ENCODE measurements at regions not wholly inside any gene's neighbourhood (a gene's known extent, or its start where the extent isn't known, plus 50 kb on each side); places are given as distances from the start of the nearest gene placed in this dataset.

DNA sequence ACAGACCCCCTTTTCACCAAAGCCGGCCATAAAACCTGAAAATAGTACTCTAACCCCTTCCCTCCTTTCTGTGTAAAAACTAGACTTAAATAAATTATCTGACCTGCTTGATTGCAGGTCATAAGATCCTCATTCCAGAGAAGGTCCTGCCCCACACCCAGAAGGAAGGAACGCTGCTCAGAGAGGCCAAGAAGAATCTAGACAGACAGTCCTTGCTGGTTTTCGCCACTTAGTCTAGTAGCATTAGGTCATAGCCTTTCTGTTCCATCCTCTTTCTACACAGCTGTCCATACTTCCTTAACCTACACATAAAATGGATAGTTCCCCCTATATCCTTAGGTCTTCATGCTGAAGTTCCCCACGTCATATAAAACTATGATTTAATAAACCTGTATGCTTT, 83.7 kb upstream of the IGF1 start:
- Histone ChIP-seq H3K27ac (ENCODE audit: low read depth, low read length) (no peak overlapping the region), H2BK120ac (replicated peaks; ENCODE audit: low read depth, low read length) (no peak overlapping the region), H3K4me1 (replicated peaks in 1 of 4; ENCODE audit: control insufficient read depth in 3 of 4, insufficient read depth in 4 of 4, low read length in 3 of 4) (peaks cover 0 to 6% (median 2%) of the 10 kb centered on the region in 4 experiments; a peak in 2 of 7 replicates), H3K14ac (ENCODE audit: insufficient read length) (no peak overlapping the region), H3K18ac (ENCODE audit: extremely low read depth, low read length) (no peak overlapping the region), H2BK5ac (ENCODE audit: low read depth, low read length) (no peak overlapping the region), H3K79me1 (ENCODE audit: low read depth, low read length) (no peaks in the 10 kb centered on the region), H2BK20ac (ENCODE audit: low read length) (no peak overlapping the region), H4K91ac (replicated peaks; ENCODE audit: insufficient read length, low read length) (no peak overlapping the region), H2AFZ (ENCODE audit: low read length) (no peak overlapping the region), H4K20me1 (replicated peaks in 1 of 2; ENCODE audit: control insufficient read depth in 1 of 2, insufficient read depth in 2 of 2, low read length in 2 of 2) (no peaks in the 10 kb centered on the region), H3K27me3 (replicated peaks in 1 of 4; ENCODE audit: control insufficient read depth in 3 of 4, extremely low read depth in 1 of 4, insufficient read depth in 3 of 4, low read length in 3 of 4) (no peaks in the 10 kb centered on the region), H3K79me2 (ENCODE audit: control insufficient read depth in 1 of 2, insufficient read depth in 2 of 2, low read length in 2 of 2) (no peaks in the 10 kb centered on the region), H3K23me2 (ENCODE audit: low read depth, low read length) (no peaks in the 10 kb centered on the region), H3K36me3 (ENCODE audit: control insufficient read depth in 2 of 4, insufficient read depth in 4 of 4, low read length in 3 of 4) (no peaks in the 10 kb centered on the region), H3K23ac (ENCODE audit: insufficient read length) (no peak overlapping the region), H3K56ac (replicated peaks; ENCODE audit: insufficient read length, low read depth, low read length) (no peak overlapping the region), H2AK5ac (ENCODE audit: low read depth, low read length) (no peak overlapping the region), H3K4ac (replicated peaks; ENCODE audit: insufficient read length, low read depth, low read length) (no peak overlapping the region), H3K9ac (replicated peaks in 1 of 4; ENCODE audit: extremely low read depth in 1 of 4, low read depth in 3 of 4, low read length in 3 of 4) (no peak overlapping the region), H2BK12ac (ENCODE audit: low read depth, low read length) (no peak overlapping the region), H2BK15ac (ENCODE audit: low read length) (no peak overlapping the region), H4K5ac (ENCODE audit: insufficient read length, low read depth, low read length) (no peak overlapping the region), H3K4me2 (ENCODE audit: insufficient read depth in 1 of 2, low read depth in 2 of 2, low read length in 2 of 2) (no peak overlapping the region), H3K9me3 (ENCODE audit: insufficient read depth in 2 of 2, low read depth in 1 of 2, low read length in 1 of 2) (peaks cover 0 to 3% of the 10 kb centered on the region in 2 experiments; a peak in 1 of 4 replicates), H3K4me3 (ENCODE audit: extremely low read depth in 1 of 4, insufficient read depth in 2 of 4, low read depth in 3 of 4, low read length in 4 of 4) (no peak overlapping the region), H4K8ac (ENCODE audit: extremely low read depth, insufficient read depth, low read length) (no peak overlapping the region)
- CTCF ChIA-PET (ENCODE audit: partially characterized antibody), result no interaction called here
- DNase-seq (ENCODE audit: low read depth in 1 of 2, low spot score in 2 of 2) (no peak), FAIRE-seq (no peak)
- POLR2A ChIA-PET (ENCODE audit: partially characterized antibody), result no interaction called here
- 86% methylated on average over 4 of the region's 4 CpGs; no CpG with 5 or more reads in 1 of the 2 experiments for WGBS, 2 experiments (ENCODE audit: extremely low coverage in 1 of 2, insufficient coverage in 1 of 2, insufficient read length in 1 of 2, insufficient replicate concordance in 2 of 2, low coverage in 1 of 2, low lambda C conversion rate in 2 of 2, missing lambda C conversion rate in 1 of 2)
- TF ChIP-seq GTF2F1 (IDR thresholded peaks at IDR 0.05; ENCODE audit: borderline replicate concordance, low read depth, low read length) (no peak), E2F6 (IDR thresholded peaks at IDR 0.05) (no peak), MAFK (IDR thresholded peaks at IDR 0.05; ENCODE audit: low read depth, low read length) (no peak), SRF (IDR thresholded peaks at IDR 0.05; ENCODE audit: low read depth, low read length) (no peak), RFX5 (IDR thresholded peaks at IDR 0.05; ENCODE audit: borderline replicate concordance, low read depth, low read length) (no peak), TBP (IDR thresholded peaks at IDR 0.05; ENCODE audit: low read depth, low read length) (no peak), KDM5A (IDR thresholded peaks at IDR 0.05; ENCODE audit: low read length) (no peak)

Measured in H1 (cell line).